ENCODE measurements at regions not wholly inside any gene's neighbourhood (a gene's known extent, or its start where the extent isn't known, plus 50 kb on each side); places are given as distances from the start of the nearest gene placed in this dataset.

GRCh38 chr6:165894171-165894825, 231.3 kb upstream of the PDE10A start:
- H3K9me3 Mint-ChIP-seq, result no peaks in the 10 kb centered on the region

GRCh38 chr6:165893431-165893830, 230.4 kb upstream of the PDE10A start:
- no peak for DNase-seq
- Mint-ChIP-seq H3K9me3 (no peaks in the 10 kb centered on the region), H3K4me3 (no peak overlapping the region), H3K27me3 (peaks cover 14% of the 10 kb centered on the region), H3K4me1 (ENCODE audit: low read depth) (no peaks in the 10 kb centered on the region), H3K36me3 (ENCODE audit: low read depth) (no peaks in the 10 kb centered on the region), H3K27ac (no peak overlapping the region)

More at GRCh38 chr6:165894171-165894825, 231.3 kb upstream of the PDE10A start:
- Mint-ChIP-seq H3K4me1 (ENCODE audit: low read depth) (no peaks in the 10 kb centered on the region), H3K27ac (no peak overlapping the region), H3K4me3 (no peak overlapping the region), H3K27me3 (peaks cover 17% of the 10 kb centered on the region), H3K36me3 (ENCODE audit: low read depth) (no peaks in the 10 kb centered on the region)
- no peak for DNase-seq

- no peaks in the 10 kb centered on the region for H3K36me3 Mint-ChIP-seq (ENCODE audit: low read depth)
- peaks cover 10% of the 10 kb centered on the region for H3K27me3 Mint-ChIP-seq
- H3K27ac Mint-ChIP-seq, result no peak overlapping the region
- no peak for DNase-seq
- no peak overlapping the region for H3K4me3 Mint-ChIP-seq
- no peaks in the 10 kb centered on the region for H3K9me3 Mint-ChIP-seq
- H3K4me1 Mint-ChIP-seq (ENCODE audit: low read depth), result no peaks in the 10 kb centered on the region
These were observed 228.3 kb upstream of the PDE10A start for GRCh38 chr6:165891320-165891719.

GRCh38 chr6:165890404-165890735, 227.3 kb upstream of the PDE10A start:
- H3K4me1 Mint-ChIP-seq (ENCODE audit: low read depth), result no peaks in the 10 kb centered on the region
- H3K9me3 Mint-ChIP-seq, result no peaks in the 10 kb centered on the region
- no peaks in the 10 kb centered on the region for H3K36me3 Mint-ChIP-seq (ENCODE audit: low read depth)
- H3K4me3 Mint-ChIP-seq, result no peak overlapping the region
- peaks cover 10% of the 10 kb centered on the region for H3K27me3 Mint-ChIP-seq
- no peak for DNase-seq
- H3K27ac Mint-ChIP-seq, result no peak overlapping the region

GRCh38 chr6:165889636-165890403, 226.8 kb upstream of the PDE10A start:
- Mint-ChIP-seq H3K9me3 (no peaks in the 10 kb centered on the region), H3K36me3 (ENCODE audit: low read depth) (no peaks in the 10 kb centered on the region), H3K4me1 (ENCODE audit: low read depth) (peaks cover 3% of the 10 kb centered on the region), H3K27me3 (peaks cover 10% of the 10 kb centered on the region), H3K27ac (no peak overlapping the region), H3K4me3 (no peak overlapping the region)
- no peak for DNase-seq

- Mint-ChIP-seq H3K27me3 (peaks cover 4% of the 10 kb centered on the region), H3K36me3 (ENCODE audit: low read depth) (no peaks in the 10 kb centered on the region), H3K4me1 (ENCODE audit: low read depth) (peaks cover 6% of the 10 kb centered on the region), H3K4me3 (no peak overlapping the region), H3K27ac (no peak overlapping the region), H3K9me3 (no peaks in the 10 kb centered on the region)
- DNase-seq, result no peak
These were observed 223.1 kb upstream of the PDE10A start for GRCh38 chr6:165886169-165886568.

GRCh38 chr6:165884813-165885765, 222.0 kb upstream of the PDE10A start:
- H3K27ac Mint-ChIP-seq, result no peak overlapping the region
- peak; percentile 77 for DNase-seq
- H3K9me3 Mint-ChIP-seq, result no peaks in the 10 kb centered on the region
- H3K36me3 Mint-ChIP-seq (ENCODE audit: low read depth), result no peaks in the 10 kb centered on the region
- H3K4me1 Mint-ChIP-seq (ENCODE audit: low read depth), result peaks cover 6% of the 10 kb centered on the region
- peaks cover 4% of the 10 kb centered on the region for H3K27me3 Mint-ChIP-seq
- no peak overlapping the region for H3K4me3 Mint-ChIP-seq

GRCh38 chr6:165883851-165884640, 221.0 kb upstream of the PDE10A start:
- Mint-ChIP-seq H3K4me3 (no peak overlapping the region), H3K27me3 (peaks cover 7% of the 10 kb centered on the region), H3K4me1 (ENCODE audit: low read depth) (peaks cover 6% of the 10 kb centered on the region), H3K27ac (no peak overlapping the region), H3K36me3 (ENCODE audit: low read depth) (no peaks in the 10 kb centered on the region), H3K9me3 (no peaks in the 10 kb centered on the region)
- no peak for DNase-seq

- peaks cover 6% of the 10 kb centered on the region for H3K4me1 Mint-ChIP-seq (ENCODE audit: low read depth)
These were observed 218.8 kb upstream of the PDE10A start for GRCh38 chr6:165881806-165882205.

GRCh38 chr6:165880686-165881085, 217.6 kb upstream of the PDE10A start:
- no peaks in the 10 kb centered on the region for H3K9me3 Mint-ChIP-seq
- no peaks in the 10 kb centered on the region for H3K36me3 Mint-ChIP-seq (ENCODE audit: low read depth)
- H3K4me1 Mint-ChIP-seq (ENCODE audit: low read depth), result peaks cover 6% of the 10 kb centered on the region
- DNase-seq, result no peak
- H3K27ac Mint-ChIP-seq, result no peak overlapping the region
- peaks cover 20% of the 10 kb centered on the region for H3K27me3 Mint-ChIP-seq
- H3K4me3 Mint-ChIP-seq, result no peak overlapping the region

More at GRCh38 chr6:165881806-165882205, 218.8 kb upstream of the PDE10A start:
- Mint-ChIP-seq H3K27ac (no peak overlapping the region), H3K4me3 (no peak overlapping the region), H3K27me3 (peaks cover 17% of the 10 kb centered on the region), H3K9me3 (no peaks in the 10 kb centered on the region), H3K36me3 (ENCODE audit: low read depth) (no peaks in the 10 kb centered on the region)
- no peak for DNase-seq

- Mint-ChIP-seq H3K9me3 (no peaks in the 10 kb centered on the region), H3K36me3 (ENCODE audit: low read depth) (no peaks in the 10 kb centered on the region), H3K27ac (no peak overlapping the region), H3K27me3 (peaks cover 27% of the 10 kb centered on the region), H3K4me3 (no peak overlapping the region), H3K4me1 (ENCODE audit: low read depth) (no peaks in the 10 kb centered on the region)
- DNase-seq, result no peak
These were observed 214.7 kb upstream of the PDE10A start for GRCh38 chr6:165877773-165878172.

- DNase-seq, result no peak
- Mint-ChIP-seq H3K36me3 (ENCODE audit: low read depth) (no peaks in the 10 kb centered on the region), H3K27me3 (peaks cover 27% of the 10 kb centered on the region), H3K4me1 (ENCODE audit: low read depth) (no peaks in the 10 kb centered on the region), H3K4me3 (no peak overlapping the region), H3K27ac (no peak overlapping the region), H3K9me3 (no peaks in the 10 kb centered on the region)
These were observed 214.2 kb upstream of the PDE10A start for GRCh38 chr6:165877192-165877591.

GRCh38 chr6:165876588-165876987, 213.5 kb upstream of the PDE10A start:
- Mint-ChIP-seq H3K4me3 (no peak overlapping the region), H3K27me3 (peaks cover 23% of the 10 kb centered on the region), H3K27ac (no peak overlapping the region), H3K36me3 (ENCODE audit: low read depth) (no peaks in the 10 kb centered on the region), H3K4me1 (ENCODE audit: low read depth) (no peaks in the 10 kb centered on the region), H3K9me3 (no peaks in the 10 kb centered on the region)
- DNase-seq, result no peak

GRCh38 chr6:165875946-165876345, 212.9 kb upstream of the PDE10A start:
- Mint-ChIP-seq H3K36me3 (ENCODE audit: low read depth) (no peaks in the 10 kb centered on the region), H3K4me3 (no peak overlapping the region), H3K27me3 (peaks cover 23% of the 10 kb centered on the region), H3K27ac (no peak overlapping the region), H3K4me1 (ENCODE audit: low read depth) (no peaks in the 10 kb centered on the region), H3K9me3 (no peaks in the 10 kb centered on the region)
- no peak for DNase-seq
